Occipital lobe (tissue), 1 donor: ENCODE measurements at regions not wholly inside any gene's neighbourhood (a gene's known extent, or its start where the extent isn't known, plus 50 kb on each side); places are given as distances from the start of the nearest gene placed in this dataset.

Source experiments
- DNase-seq: peaks from one replicate; lab custom pipeline; 2025; lab: John Stamatoyannopoulos, UW

GRCh38 chr6:90997076-90997475 lies 410.2 kb upstream of the MAP3K7 start:
- DNase-seq = no peak

- DNase-seq = no peak
Measured at GRCh38 chr6:90993770-90994169, 406.9 kb upstream of the MAP3K7 start.

- DNase-seq = no peak
Measured at GRCh38 chr6:90989763-90990162, 402.9 kb upstream of the MAP3K7 start.

GRCh38 chr6:90984066-90984465 lies 397.2 kb upstream of the MAP3K7 start:
- no peak for DNase-seq

DNA sequence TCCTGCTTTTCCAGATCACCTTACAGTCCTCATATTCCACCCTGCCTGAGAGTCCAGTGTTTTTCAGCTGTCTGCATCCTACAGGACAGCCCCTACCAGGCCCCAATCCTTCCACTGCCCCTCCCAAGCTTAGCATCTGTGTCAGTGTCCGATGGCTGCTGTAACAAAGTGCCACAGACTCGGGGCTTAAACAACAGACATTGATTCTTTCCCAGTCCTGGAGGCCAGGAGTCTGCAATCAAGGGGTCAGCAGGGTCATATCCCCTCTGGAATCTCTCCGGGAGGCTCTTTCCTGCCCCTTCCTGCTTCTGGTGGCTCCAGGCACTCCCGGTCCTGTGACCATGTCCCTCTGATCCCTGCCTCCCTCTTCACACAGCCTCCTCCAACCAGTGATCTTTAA lies 396.6 kb upstream of the MAP3K7 start:
- no peak for DNase-seq

- no peak for DNase-seq
Measured at GRCh38 chr6:90982581-90982980, 395.7 kb upstream of the MAP3K7 start.

DNA sequence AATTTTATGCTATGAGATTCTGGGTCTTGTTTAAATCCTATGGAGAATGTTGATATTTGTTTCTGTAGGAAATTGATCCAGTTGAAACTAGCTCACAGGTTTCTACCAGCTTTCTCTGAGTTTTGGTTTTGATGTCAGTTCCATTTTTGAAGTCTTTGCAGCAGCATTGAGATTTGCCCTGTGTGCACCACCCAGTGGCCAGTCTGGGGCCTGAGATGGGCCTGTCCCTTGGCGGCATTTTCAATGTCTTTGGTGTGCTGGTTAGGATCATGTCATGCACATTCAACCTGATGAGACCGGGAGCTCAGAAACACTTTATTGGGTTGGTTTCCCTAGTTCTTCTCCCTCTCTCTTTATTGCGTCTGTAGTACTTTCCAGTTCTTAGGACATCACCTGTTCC lies 395.2 kb upstream of the MAP3K7 start:
- no peak for DNase-seq

DNA sequence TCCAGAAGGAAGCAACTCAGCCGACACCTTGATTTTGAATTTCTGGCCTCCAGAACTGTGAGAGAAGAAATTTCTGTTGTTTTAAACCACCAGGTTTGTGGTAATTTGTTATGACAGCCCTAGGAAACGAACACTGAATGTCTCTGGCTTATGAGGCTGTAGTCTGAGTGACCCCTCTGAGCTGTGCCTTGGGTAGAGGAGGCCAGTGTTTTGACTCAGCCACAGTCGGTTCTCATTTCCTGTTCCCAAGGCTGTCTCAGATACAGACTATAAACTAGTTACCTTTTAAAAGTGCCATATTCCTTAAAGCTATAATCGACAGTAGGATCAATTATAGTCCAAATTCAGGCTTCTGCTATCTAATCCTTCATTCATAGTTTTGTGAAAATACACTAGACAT lies 391.2 kb upstream of the MAP3K7 start:
- no peak for DNase-seq

- no peak for DNase-seq
Measured at GRCh38 chr6:90977513-90977912, 390.6 kb upstream of the MAP3K7 start.

GRCh38 chr6:90976341-90976740 lies 389.5 kb upstream of the MAP3K7 start:
- DNase-seq = no peak

DNA sequence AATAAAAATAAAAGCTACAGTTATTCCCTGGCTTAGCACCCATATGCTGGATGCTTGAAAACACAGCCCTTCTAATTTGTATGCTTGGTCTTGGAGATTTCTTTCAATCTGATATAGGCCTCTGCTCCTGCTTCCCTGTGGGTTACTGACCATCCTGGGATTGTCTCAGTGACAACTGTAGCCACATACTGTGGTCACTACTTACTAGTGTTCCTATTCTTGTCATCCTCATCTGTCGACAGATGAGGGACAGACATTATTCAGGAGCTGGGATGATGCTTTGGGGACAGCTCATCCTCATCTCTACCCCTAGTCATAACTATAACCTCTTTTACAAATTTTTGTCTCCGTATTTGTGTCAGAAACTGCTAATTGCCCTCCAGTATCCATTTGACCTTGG lies 388.9 kb upstream of the MAP3K7 start:
- DNase-seq = no peak

GRCh38 chr6:90973188-90973587 lies 386.3 kb upstream of the MAP3K7 start:
- DNase-seq = no peak

- no peak for DNase-seq
Measured at GRCh38 chr6:90970672-90971071, 383.8 kb upstream of the MAP3K7 start.

DNA sequence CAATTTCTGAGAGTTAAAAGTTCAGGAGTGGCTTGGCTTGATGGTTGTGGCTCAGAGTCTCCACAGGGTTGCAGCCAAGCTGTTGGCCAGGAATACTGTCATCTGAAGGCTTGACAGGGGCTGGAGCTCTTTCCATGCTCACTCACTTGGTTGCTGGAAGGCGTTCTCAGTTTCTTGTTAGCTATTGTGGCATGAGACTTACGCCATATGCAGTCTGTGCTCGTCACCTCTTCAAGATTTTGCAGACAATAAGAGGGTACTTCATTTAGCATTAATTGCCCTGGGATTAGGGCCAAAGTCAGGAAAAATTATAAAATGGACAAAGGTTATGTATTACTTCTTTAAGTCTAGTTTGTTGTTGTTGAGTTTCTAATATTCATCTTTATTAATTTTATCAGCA lies 380.6 kb upstream of the MAP3K7 start:
- DNase-seq = no peak

DNA sequence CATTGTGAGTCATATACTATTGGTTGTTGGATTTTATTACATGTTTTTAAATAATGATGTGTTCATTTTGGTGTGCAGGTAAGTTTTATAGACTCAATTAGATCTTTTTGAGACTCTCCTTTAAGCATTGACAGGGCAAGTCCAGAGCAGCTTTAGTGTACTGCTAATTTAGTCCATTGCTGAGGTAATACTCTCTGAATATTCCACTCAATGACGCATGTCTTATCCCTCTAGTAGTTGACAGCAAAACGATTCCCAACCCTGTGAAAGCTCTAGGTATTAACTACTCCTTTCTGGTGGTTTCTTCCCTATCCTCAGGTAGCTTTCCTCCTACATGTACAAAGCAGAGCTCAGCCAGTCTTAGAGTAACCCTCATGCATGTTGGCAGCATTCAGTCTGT lies 373.5 kb upstream of the MAP3K7 start:
- no peak for DNase-seq

- no peak for DNase-seq
Measured at GRCh38 chr6:90955246-90955645, 368.4 kb upstream of the MAP3K7 start.

DNA sequence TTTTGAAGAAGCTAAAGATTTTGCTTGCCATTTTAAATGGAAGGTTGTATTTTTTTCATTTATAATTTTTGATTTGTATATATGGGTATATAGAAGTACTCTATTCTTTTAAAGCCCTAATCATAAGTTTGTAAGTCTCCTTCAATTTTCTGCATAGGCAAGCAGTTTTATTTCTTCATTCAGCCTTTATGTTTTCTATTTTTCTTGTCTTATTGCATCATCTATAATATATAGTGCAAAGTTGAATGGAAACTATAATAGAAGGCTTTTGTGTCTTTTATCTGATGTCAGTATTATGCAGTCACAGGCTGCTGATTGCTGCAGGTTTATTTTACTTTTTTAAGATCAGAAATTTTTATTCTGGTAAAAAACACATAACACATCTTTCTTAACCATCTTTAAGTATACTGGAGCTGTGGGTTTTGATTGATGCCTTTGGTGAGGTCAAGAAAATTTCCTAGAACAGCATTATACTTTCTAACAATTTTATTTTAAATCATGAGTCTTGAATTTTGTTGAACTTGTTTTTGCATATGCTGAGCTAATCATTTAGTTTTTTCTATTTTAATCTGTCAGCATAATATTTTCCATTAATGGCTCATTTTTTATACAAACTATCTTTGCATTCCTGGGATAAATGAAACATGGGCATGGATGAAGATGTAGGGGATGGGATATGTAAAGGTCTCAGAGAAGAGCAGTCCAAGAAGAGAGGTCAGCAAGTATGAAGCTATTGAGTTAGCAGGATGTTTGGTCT lies 366.7 kb upstream of the MAP3K7 start:
- DNase-seq = no peak

- no peak for DNase-seq
Measured at GRCh38 chr6:90952176-90952575, 365.3 kb upstream of the MAP3K7 start.

GRCh38 chr6:90948540-90948939 lies 361.7 kb upstream of the MAP3K7 start:
- no peak for DNase-seq

DNA sequence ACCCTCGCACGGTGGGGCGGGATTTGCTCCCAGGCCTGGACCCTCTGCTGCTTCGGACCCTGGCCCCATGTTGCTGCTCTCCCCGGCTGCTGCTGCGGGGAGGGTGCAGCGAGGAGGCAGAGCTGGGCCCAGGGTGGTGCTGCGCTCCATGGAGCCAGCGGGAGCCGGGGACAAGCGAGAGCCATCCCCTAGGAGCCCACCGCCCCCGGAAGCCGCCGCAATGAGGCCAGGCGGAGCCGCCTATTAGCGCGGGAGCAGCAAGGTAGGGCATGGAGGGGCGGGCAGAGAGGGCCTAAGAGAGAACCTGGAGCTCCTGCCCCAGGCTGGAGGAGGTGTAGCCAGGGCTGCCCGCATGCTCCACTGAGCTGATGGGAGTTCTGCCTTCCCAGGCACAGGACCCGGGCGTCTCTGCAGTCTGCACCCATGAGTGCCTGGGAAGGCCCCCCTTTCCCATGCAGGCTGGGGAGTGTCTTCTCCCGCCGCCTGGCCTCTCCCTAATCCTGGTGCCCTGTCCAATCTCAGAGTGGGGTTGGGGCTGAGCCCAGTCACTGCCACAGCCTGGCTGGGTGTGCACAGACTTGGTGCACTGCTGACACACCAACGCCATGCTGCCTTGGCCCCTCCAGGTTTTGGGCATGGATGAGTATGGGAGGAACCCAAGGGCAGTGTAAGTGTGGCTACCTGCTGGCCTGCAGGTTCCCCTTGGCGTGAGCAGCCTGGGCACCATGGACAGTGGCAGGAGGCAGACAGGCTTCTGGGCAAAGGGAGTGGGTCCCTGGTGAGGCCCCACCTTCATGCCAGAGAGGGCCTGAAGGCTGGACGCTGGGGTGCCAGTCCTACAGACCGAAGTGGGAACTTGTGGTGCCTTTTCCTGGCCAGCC lies 360.6 kb upstream of the MAP3K7 start:
- no peak for DNase-seq

DNA sequence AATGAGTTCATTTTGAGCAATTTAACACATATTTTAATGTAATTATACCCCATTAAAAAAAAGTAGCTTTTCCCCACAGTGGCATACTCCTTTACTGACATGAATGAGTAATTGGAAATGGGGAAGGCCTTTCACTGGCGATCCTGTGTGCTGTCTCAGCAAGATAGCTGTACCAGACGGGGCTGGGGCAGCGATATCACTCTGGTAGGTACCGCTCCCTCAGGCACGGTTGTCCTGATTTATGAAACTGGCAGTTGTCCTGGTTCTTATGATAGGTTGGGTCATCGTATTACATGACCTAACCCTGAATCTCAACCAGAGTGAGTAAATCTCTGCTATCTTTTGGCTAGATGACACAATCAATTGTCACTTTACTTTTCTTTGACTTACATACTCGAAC lies 355.0 kb upstream of the MAP3K7 start:
- no peak for DNase-seq

- DNase-seq = no peak
Measured at GRCh38 chr6:90940812-90941481, 354.1 kb upstream of the MAP3K7 start.
